H54 (cell line): ENCODE measurements at regions not wholly inside any gene's neighbourhood (a gene's known extent, or its start where the extent isn't known, plus 50 kb on each side); places are given as distances from the start of the nearest gene placed in this dataset.

Experiments
- DNase-seq: peaks from one replicate; pipeline ENCODE4 v3.0.0; 2011; ENCODE audit warnings: low spot score, mixed read lengths; ENCODE audit not compliant: insufficient read length
- FAIRE-seq: peaks from 3 replicates; lab custom pipeline; 2011; peaks lifted over from hg19 to GRCh38; lab: Jason Lieb, UNC
- POLR2A ChIP-seq: IDR thresholded peaks from 2 replicates; pipeline ENCODE4 v1.6.1; 2011; ENCODE audit warnings: low read depth, mild to moderate bottlenecking, low read length

GRCh38 chr2:48207201-48207641 lies 107.3 kb upstream of the FOXN2 start:
- TF ChIP-seq POLR2A = no peak
- no peak for FAIRE-seq
- no peak for DNase-seq

GRCh38 chr2:48207851-48208250 lies 106.6 kb upstream of the FOXN2 start:
- no peak for DNase-seq
- no peak for TF ChIP-seq POLR2A
- FAIRE-seq = no peak

- peak; percentile 38 for FAIRE-seq
- no peak for DNase-seq
- no peak for TF ChIP-seq POLR2A
These were observed 105.1 kb upstream of the FOXN2 start for GRCh38 chr2:48209214-48209885.

- DNase-seq (no peak), FAIRE-seq (no peak)
- TF ChIP-seq POLR2A = no peak
These were observed 104.3 kb upstream of the FOXN2 start for GRCh38 chr2:48210189-48210588.

- TF ChIP-seq POLR2A = no peak
- no peak for FAIRE-seq
- DNase-seq = no peak
These were observed 100.8 kb upstream of the FOXN2 start for GRCh38 chr2:48213646-48214045.

- no peak for TF ChIP-seq POLR2A
- DNase-seq (no peak), FAIRE-seq (no peak)
These were observed 96.3 kb upstream of the FOXN2 start for GRCh38 chr2:48218169-48218568.

GRCh38 chr2:48219234-48219554 lies 95.3 kb upstream of the FOXN2 start:
- no peak for DNase-seq
- no peak for TF ChIP-seq POLR2A
- FAIRE-seq = no peak

- no peak for TF ChIP-seq POLR2A
- DNase-seq = no peak
- no peak for FAIRE-seq
These were observed 94.7 kb upstream of the FOXN2 start for GRCh38 chr2:48219555-48220436.

- TF ChIP-seq POLR2A = no peak
- FAIRE-seq = no peak
- no peak for DNase-seq
These were observed 94.0 kb upstream of the FOXN2 start for GRCh38 chr2:48220501-48220900.

GRCh38 chr2:48221846-48222516 lies 92.5 kb upstream of the FOXN2 start:
- DNase-seq (no peak), FAIRE-seq (no peak)
- TF ChIP-seq POLR2A = no peak

- FAIRE-seq (no peak), DNase-seq (no peak)
- TF ChIP-seq POLR2A = no peak
These were observed 86.7 kb upstream of the FOXN2 start for GRCh38 chr2:48227617-48228344.

GRCh38 chr2:48228345-48228684 lies 86.2 kb upstream of the FOXN2 start:
- no peak for TF ChIP-seq POLR2A
- FAIRE-seq = no peak
- no peak for DNase-seq

GRCh38 chr2:48229063-48229462 lies 85.4 kb upstream of the FOXN2 start:
- FAIRE-seq = no peak
- no peak for DNase-seq
- TF ChIP-seq POLR2A = no peak

- TF ChIP-seq POLR2A = no peak
- FAIRE-seq (no peak), DNase-seq (no peak)
These were observed 83.6 kb upstream of the FOXN2 start for GRCh38 chr2:48230834-48231233.
